Right lobe of liver (tissue), 4 donors: ENCODE measurements at regions not wholly inside any gene's neighbourhood (a gene's known extent, or its start where the extent isn't known, plus 50 kb on each side); places are given as distances from the start of the nearest gene placed in this dataset.

Experiments used
- POLR2A ChIP-seq: fragments of 450-650 bp; IDR thresholded peaks from one replicate; pipeline ENCODE4 v1.6.1; 2017; ENCODE audit warnings: antibody characterized with exemption, mild to moderate bottlenecking
- TF ChIP-seq, protein P1 (sequence below), 4 donors: fragments of 200-600 bp in 3 of 4; fragments of 450-650 bp in 1 of 4; IDR thresholded peaks; one replicate each; pipeline versions ENCODE4 v1.5.1 to v1.8.0; 2016 to 2022; ENCODE audit warnings: antibody characterized with exemption in 4 of 4, mild to moderate bottlenecking in 2 of 4
- donor health status: DM: no; HTN: no; CAD: no.
- donor health status: DM: no; HTN: no; CAD: no.
- donor health status: DM: no; HTN: yes; CAD: no.

DNA sequence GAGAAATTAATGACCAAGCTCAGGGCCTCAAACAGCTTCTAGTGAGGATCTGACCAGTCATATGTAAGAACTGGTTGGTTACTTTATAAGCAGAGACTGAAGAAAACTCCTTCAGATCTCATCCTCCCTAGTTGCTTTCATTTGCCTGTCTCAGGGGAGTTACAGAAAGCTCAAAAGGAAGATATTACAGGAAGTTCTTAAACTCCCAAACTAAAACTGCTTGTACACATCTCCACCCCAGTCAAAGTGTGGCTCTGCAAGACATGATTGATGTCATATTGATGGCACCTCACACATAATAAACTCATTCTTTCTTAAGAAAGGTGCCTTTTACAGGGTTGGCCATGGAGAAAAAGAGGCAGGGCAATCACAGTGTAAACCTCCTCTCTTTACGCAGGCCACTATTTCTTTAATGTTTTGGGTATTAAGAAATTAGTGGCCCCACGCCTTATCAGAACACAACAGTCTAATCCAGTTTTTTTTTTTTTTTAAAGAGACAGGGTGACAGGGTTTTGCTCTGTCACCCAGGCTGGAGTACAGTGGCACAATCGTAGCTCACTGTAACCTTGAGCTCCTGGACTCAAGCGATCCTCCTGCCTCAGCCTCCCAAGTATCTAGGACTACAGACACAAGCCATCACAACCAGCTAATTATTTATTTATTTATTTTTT is 62.6 kb upstream of the STK17B start:
- TF ChIP-seq, protein P1, sequence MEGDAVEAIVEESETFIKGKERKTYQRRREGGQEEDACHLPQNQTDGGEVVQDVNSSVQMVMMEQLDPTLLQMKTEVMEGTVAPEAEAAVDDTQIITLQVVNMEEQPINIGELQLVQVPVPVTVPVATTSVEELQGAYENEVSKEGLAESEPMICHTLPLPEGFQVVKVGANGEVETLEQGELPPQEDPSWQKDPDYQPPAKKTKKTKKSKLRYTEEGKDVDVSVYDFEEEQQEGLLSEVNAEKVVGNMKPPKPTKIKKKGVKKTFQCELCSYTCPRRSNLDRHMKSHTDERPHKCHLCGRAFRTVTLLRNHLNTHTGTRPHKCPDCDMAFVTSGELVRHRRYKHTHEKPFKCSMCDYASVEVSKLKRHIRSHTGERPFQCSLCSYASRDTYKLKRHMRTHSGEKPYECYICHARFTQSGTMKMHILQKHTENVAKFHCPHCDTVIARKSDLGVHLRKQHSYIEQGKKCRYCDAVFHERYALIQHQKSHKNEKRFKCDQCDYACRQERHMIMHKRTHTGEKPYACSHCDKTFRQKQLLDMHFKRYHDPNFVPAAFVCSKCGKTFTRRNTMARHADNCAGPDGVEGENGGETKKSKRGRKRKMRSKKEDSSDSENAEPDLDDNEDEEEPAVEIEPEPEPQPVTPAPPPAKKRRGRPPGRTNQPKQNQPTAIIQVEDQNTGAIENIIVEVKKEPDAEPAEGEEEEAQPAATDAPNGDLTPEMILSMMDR (IDR thresholded peaks at IDR 0.05) = no peak
- TF ChIP-seq POLR2A = no peak
